ENCODE measurements at regions not wholly inside any gene's neighbourhood (a gene's known extent, or its start where the extent isn't known, plus 50 kb on each side); places are given as distances from the start of the nearest gene placed in this dataset.

GRCh38 chr4:29948451-29948850 lies 771.7 kb upstream of the PCDH7 start:
- no peak for TF ChIP-seq CTCF (IDR thresholded peaks at IDR 0.05; ENCODE audit: low read depth, low read length)
- DNase-seq (ENCODE audit: low read depth in 2 of 2): no peak
- H3K4me3 ChIP-seq (replicated peaks in 1 of 2; ENCODE audit: low read depth in 2 of 2, low read length in 2 of 2): no peak overlapping the region

- DNase-seq (ENCODE audit: low read depth in 2 of 2): no peak
- no peak overlapping the region for H3K4me3 ChIP-seq (replicated peaks in 1 of 2; ENCODE audit: low read depth in 2 of 2, low read length in 2 of 2)
- no peak for TF ChIP-seq CTCF (IDR thresholded peaks at IDR 0.05; ENCODE audit: low read depth, low read length)
These were observed 771.3 kb upstream of the PCDH7 start for GRCh38 chr4:29948858-29949257.

- no peak for DNase-seq (ENCODE audit: low read depth in 2 of 2)
- no peak overlapping the region for H3K4me3 ChIP-seq (replicated peaks in 1 of 2; ENCODE audit: low read depth in 2 of 2, low read length in 2 of 2)
- no peak for TF ChIP-seq CTCF (IDR thresholded peaks at IDR 0.05; ENCODE audit: low read depth, low read length)
These were observed 753.8 kb upstream of the PCDH7 start for GRCh38 chr4:29966386-29966785.

GRCh38 chr4:29970626-29971025 lies 749.5 kb upstream of the PCDH7 start:
- no peak overlapping the region for H3K4me3 ChIP-seq (replicated peaks in 1 of 2; ENCODE audit: low read depth in 2 of 2, low read length in 2 of 2)
- TF ChIP-seq CTCF (IDR thresholded peaks at IDR 0.05; ENCODE audit: low read depth, low read length): no peak
- peak in 1 of 2 donors; percentile 5 for DNase-seq (ENCODE audit: low read depth in 2 of 2)

GRCh38 chr4:29972121-29972520 lies 748.0 kb upstream of the PCDH7 start:
- DNase-seq (ENCODE audit: low read depth in 2 of 2): no peak
- no peak for TF ChIP-seq CTCF (IDR thresholded peaks at IDR 0.05; ENCODE audit: low read depth, low read length)
- H3K4me3 ChIP-seq (replicated peaks in 1 of 2; ENCODE audit: low read depth in 2 of 2, low read length in 2 of 2): no peak overlapping the region

GRCh38 chr4:29983890-29984289 lies 736.3 kb upstream of the PCDH7 start:
- no peak for TF ChIP-seq CTCF (IDR thresholded peaks at IDR 0.05; ENCODE audit: low read depth, low read length)
- no peak overlapping the region for H3K4me3 ChIP-seq (replicated peaks in 1 of 2; ENCODE audit: low read depth in 2 of 2, low read length in 2 of 2)
- DNase-seq (ENCODE audit: low read depth in 2 of 2): no peak

GRCh38 chr4:30001628-30002027 lies 718.5 kb upstream of the PCDH7 start:
- no peak overlapping the region for H3K4me3 ChIP-seq (replicated peaks in 1 of 2; ENCODE audit: low read depth in 2 of 2, low read length in 2 of 2)
- no peak for TF ChIP-seq CTCF (IDR thresholded peaks at IDR 0.05; ENCODE audit: low read depth, low read length)
- DNase-seq (ENCODE audit: low read depth in 2 of 2): no peak

Data from cardiac fibroblast (primary cell).